HL-60 (cell line): ENCODE measurements at regions not wholly inside any gene's neighbourhood (a gene's known extent, or its start where the extent isn't known, plus 50 kb on each side); places are given as distances from the start of the nearest gene placed in this dataset.

Source experiments
- DNase-seq, 2 experiments: peaks; one replicate each; pipeline ENCODE4 v3.0.0-alpha.2; 2010 to 2020; ENCODE audit warnings: low read depth in 1 of 2, low spot score in 1 of 2
- H3K27ac ChIP-seq: fragments of 250-450 bp; sonication (Bioruptor Pico); replicated peaks from 2 replicates; pipeline ENCODE4 v1.5.1; 2020; ENCODE audit warnings: mild to moderate bottlenecking, moderate library complexity
- H3K27me3 ChIP-seq: fragments of 250-450 bp; sonication (Bioruptor Pico); 2 replicates; pipeline ENCODE4 v1.5.1; 2021; ENCODE audit warnings: mild to moderate bottlenecking, moderate library complexity; ENCODE audit not compliant: insufficient read depth, poor library complexity, severe bottlenecking
- H3K4me3 ChIP-seq: replicated peaks from 2 replicates; pipeline ENCODE4 v1.5.1; 2011; ENCODE audit warnings: mild to moderate bottlenecking, control low read depth, low read length; ENCODE audit not compliant: insufficient read depth
- CTCF ChIP-seq: IDR thresholded peaks from one replicate; pipeline ENCODE4 v1.5.1; 2011; ENCODE audit warnings: low read length, control low read depth, inconsistent platforms; ENCODE audit not compliant: insufficient read depth
- GABPA ChIP-seq: IDR thresholded peaks from 2 replicates; pipeline ENCODE4 v1.6.1; 2012; ENCODE audit warnings: low read depth
- POLR2AphosphoS5 ChIP-seq: IDR thresholded peaks from 2 replicates; pipeline ENCODE4 v1.6.1; 2012; ENCODE audit warnings: low read depth
- REST ChIP-seq: IDR thresholded peaks from 2 replicates; pipeline ENCODE4 v1.6.1; 2012; ENCODE audit warnings: low read depth; ENCODE audit not compliant: insufficient replicate concordance
- SPI1 ChIP-seq: IDR thresholded peaks from 2 replicates; pipeline ENCODE4 v1.6.1; 2012; ENCODE audit warnings: low read depth, mild to moderate bottlenecking, borderline replicate concordance

GRCh38 chr1:218546314-218546713 is 201.2 kb downstream of the TGFB2 start:
- DNase-seq = no peak
- no peak overlapping the region for H3K27ac ChIP-seq

GRCh38 chr1:218547957-218548730 is 203.0 kb downstream of the TGFB2 start:
- DNase-seq = no peak
- H3K4me3 ChIP-seq = no peak overlapping the region
- no peak for TF ChIP-seq GABPA
- TF ChIP-seq SPI1 = no peak
- TF ChIP-seq CTCF = no peak
- no peak for TF ChIP-seq REST
- TF ChIP-seq POLR2AphosphoS5 = no peak
- no peak overlapping the region for H3K27ac ChIP-seq
- H3K27me3 ChIP-seq = peaks cover 3% of the 10 kb centered on the region

More at GRCh38 chr1:218546314-218546713, 201.2 kb downstream of the TGFB2 start:
- Histone ChIP-seq H3K4me3 (no peak overlapping the region), H3K27me3 (peaks cover 3% of the 10 kb centered on the region)
- TF ChIP-seq SPI1 (no peak), POLR2AphosphoS5 (no peak)

GRCh38 chr1:218548764-218549163 is 203.6 kb downstream of the TGFB2 start:
- no peak overlapping the region for H3K4me3 ChIP-seq
- no peak overlapping the region for H3K27ac ChIP-seq
- TF ChIP-seq POLR2AphosphoS5 (no peak), SPI1 (no peak), REST (no peak), GABPA (no peak), CTCF (no peak)
- H3K27me3 ChIP-seq = peaks cover 3% of the 10 kb centered on the region
- DNase-seq = no peak

DNA sequence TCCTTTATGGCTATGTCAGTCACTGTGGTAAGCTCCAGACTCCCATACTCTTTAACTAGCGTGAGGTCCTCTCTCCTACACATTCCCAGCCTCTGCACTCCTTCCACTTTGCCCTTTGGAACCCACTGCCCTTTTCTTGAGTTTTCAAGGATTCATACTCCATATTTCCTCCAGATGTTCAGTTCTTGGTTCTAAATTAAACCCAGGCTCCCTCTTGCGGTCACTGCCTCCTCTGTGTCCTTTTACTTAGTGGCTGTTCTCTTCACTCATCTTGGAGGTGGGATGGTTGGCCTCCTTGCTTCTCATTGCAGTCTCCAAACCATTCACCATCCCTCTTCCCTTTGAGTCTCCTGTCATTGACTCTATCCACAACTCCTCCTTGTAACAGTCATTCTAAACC is 208.1 kb downstream of the TGFB2 start:
- Histone ChIP-seq H3K4me3 (no peak overlapping the region), H3K27ac (no peak overlapping the region), H3K27me3 (no peaks in the 10 kb centered on the region)
- DNase-seq = no peak
- TF ChIP-seq CTCF = no peak
- no peak for TF ChIP-seq POLR2AphosphoS5
- no peak for TF ChIP-seq SPI1
- TF ChIP-seq GABPA = no peak
